ENCODE measurements at regions not wholly inside any gene's neighbourhood (a gene's known extent, or its start where the extent isn't known, plus 50 kb on each side); places are given as distances from the start of the nearest gene placed in this dataset.

DNA sequence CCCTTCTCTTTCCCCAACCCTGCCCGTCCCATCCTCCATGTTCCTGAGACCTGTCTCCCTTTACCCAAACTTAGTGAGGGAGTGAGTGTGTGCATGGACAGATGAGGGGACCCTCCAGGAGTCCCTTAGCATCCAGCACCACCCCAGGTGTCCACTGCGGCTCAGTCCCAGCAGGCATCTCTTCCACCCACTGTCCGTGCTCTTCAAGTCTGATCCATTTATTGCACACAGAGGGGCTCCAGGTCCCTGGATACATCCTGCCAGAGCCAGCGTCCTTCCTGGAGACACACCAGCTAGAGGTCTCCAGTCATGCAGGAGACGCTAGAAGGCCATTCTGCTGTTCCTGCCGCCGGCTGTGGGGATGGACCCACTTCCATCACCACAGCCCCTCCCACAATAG is 239.2 kb downstream of the ADGRD1 start:
- Mint-ChIP-seq H3K4me3 (no peak overlapping the region), H3K36me3 (ENCODE audit: low read depth) (no peaks in the 10 kb centered on the region), H3K4me1 (ENCODE audit: low read depth) (no peaks in the 10 kb centered on the region), H3K9me3 (no peaks in the 10 kb centered on the region), H3K27ac (no peak overlapping the region), H3K27me3 (peaks cover 9% of the 10 kb centered on the region)
- H3K27ac ChIP-seq (ENCODE audit: low read depth in 1 of 2, low read length in 2 of 2): no peak overlapping the region
- ATAC-seq (ENCODE audit: poor library complexity) (no peak), DNase-seq (no peak)
- POLR2A ChIA-PET: no interaction called here
- H3K4me1 ChIP-seq (ENCODE audit: insufficient read depth, low read length): no peaks in the 10 kb centered on the region
- H3K9me3 ChIP-seq (ENCODE audit: control insufficient read depth in 1 of 2, insufficient read depth in 1 of 2, low read length in 2 of 2): peaks cover 0 to 10% of the 10 kb centered on the region in 2 experiments
- H3K4me3 ChIP-seq (ENCODE audit: low read length): no peak overlapping the region
- TF ChIP-seq, protein P1, sequence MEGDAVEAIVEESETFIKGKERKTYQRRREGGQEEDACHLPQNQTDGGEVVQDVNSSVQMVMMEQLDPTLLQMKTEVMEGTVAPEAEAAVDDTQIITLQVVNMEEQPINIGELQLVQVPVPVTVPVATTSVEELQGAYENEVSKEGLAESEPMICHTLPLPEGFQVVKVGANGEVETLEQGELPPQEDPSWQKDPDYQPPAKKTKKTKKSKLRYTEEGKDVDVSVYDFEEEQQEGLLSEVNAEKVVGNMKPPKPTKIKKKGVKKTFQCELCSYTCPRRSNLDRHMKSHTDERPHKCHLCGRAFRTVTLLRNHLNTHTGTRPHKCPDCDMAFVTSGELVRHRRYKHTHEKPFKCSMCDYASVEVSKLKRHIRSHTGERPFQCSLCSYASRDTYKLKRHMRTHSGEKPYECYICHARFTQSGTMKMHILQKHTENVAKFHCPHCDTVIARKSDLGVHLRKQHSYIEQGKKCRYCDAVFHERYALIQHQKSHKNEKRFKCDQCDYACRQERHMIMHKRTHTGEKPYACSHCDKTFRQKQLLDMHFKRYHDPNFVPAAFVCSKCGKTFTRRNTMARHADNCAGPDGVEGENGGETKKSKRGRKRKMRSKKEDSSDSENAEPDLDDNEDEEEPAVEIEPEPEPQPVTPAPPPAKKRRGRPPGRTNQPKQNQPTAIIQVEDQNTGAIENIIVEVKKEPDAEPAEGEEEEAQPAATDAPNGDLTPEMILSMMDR (IDR thresholded peaks at IDR 0.05): no peak
- H3K36me3 ChIP-seq (ENCODE audit: insufficient read depth, low read length): no peaks in the 10 kb centered on the region
- intact Hi-C loops (cut with DNase I, micrococcal nuclease): no loop called here
- CTCF ChIA-PET: no interaction called here
- H3K27me3 ChIP-seq (ENCODE audit: control insufficient read depth in 1 of 2, insufficient read depth in 2 of 2, low read length in 2 of 2): peaks cover 0 to 2% of the 10 kb centered on the region in 2 experiments

GRCh38 chr12:131194166-131194565 is 240.5 kb downstream of the ADGRD1 start:
- H3K27me3 ChIP-seq (ENCODE audit: control insufficient read depth in 1 of 2, insufficient read depth in 2 of 2, low read length in 2 of 2): peaks cover 0 to 2% of the 10 kb centered on the region in 2 experiments
- H3K4me3 ChIP-seq (ENCODE audit: low read length): no peak overlapping the region
- Mint-ChIP-seq H3K36me3 (ENCODE audit: low read depth) (no peaks in the 10 kb centered on the region), H3K27ac (no peak overlapping the region), H3K4me3 (no peak overlapping the region), H3K9me3 (no peaks in the 10 kb centered on the region), H3K4me1 (ENCODE audit: low read depth) (no peaks in the 10 kb centered on the region), H3K27me3 (peaks cover 9% of the 10 kb centered on the region)
- ChIA-PET POLR2A (no interaction called here), CTCF (no interaction called here)
- ATAC-seq (ENCODE audit: poor library complexity): no peak
- intact Hi-C loops (cut with DNase I, micrococcal nuclease): no loop called here
- no peak overlapping the region for H3K27ac ChIP-seq (ENCODE audit: low read depth in 1 of 2, low read length in 2 of 2)
- no peak for DNase-seq
- H3K36me3 ChIP-seq (ENCODE audit: insufficient read depth, low read length): no peaks in the 10 kb centered on the region
- TF ChIP-seq, protein P1 (IDR thresholded peaks at IDR 0.05): no peak
- no peaks in the 10 kb centered on the region for H3K4me1 ChIP-seq (ENCODE audit: insufficient read depth, low read length)
- no peaks in the 10 kb centered on the region for H3K9me3 ChIP-seq (ENCODE audit: control insufficient read depth in 1 of 2, insufficient read depth in 1 of 2, low read length in 2 of 2)

DNA sequence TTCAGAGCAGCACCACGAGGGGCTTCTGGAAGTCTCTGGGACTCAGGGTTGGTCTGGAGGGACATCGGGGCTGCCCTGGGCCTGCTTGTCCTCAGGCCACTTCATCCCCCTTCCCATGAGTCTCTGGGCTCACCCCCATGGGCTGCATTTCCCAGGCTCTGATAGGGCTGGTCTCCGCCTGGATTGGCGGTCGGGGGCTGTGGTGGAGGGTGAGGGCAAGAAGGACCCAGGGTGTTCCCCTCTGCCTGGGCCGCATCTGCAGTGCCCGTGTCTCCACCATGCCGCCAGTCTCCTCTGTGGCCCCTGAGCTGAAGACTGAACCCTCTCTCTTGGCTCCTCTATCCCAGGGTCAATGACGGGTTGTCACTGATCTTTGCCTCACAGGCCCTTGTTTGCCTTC is 242.1 kb downstream of the ADGRD1 start:
- ChIA-PET POLR2A (no interaction called here), CTCF (no interaction called here)
- Mint-ChIP-seq H3K4me1 (ENCODE audit: low read depth) (no peaks in the 10 kb centered on the region), H3K27ac (no peak overlapping the region), H3K4me3 (no peak overlapping the region), H3K9me3 (no peaks in the 10 kb centered on the region), H3K36me3 (ENCODE audit: low read depth) (no peaks in the 10 kb centered on the region), H3K27me3 (peaks cover 9% of the 10 kb centered on the region)
- Histone ChIP-seq H3K36me3 (ENCODE audit: insufficient read depth, low read length) (no peaks in the 10 kb centered on the region), H3K4me1 (ENCODE audit: insufficient read depth, low read length) (no peaks in the 10 kb centered on the region), H3K27ac (ENCODE audit: low read depth in 1 of 2, low read length in 2 of 2) (no peak overlapping the region), H3K9me3 (ENCODE audit: control insufficient read depth in 1 of 2, insufficient read depth in 1 of 2, low read length in 2 of 2) (no peaks in the 10 kb centered on the region), H3K4me3 (ENCODE audit: low read length) (no peak overlapping the region), H3K27me3 (ENCODE audit: control insufficient read depth in 1 of 2, insufficient read depth in 2 of 2, low read length in 2 of 2) (peaks cover 0 to 2% of the 10 kb centered on the region in 2 experiments)
- intact Hi-C loops (cut with DNase I, micrococcal nuclease): no loop called here
- DNase-seq (no peak), ATAC-seq (ENCODE audit: poor library complexity) (no peak)
- TF ChIP-seq, protein P1 (IDR thresholded peaks at IDR 0.05): no peak
